ENCODE measurements at regions not wholly inside any gene's neighbourhood (a gene's known extent, or its start where the extent isn't known, plus 50 kb on each side); places are given as distances from the start of the nearest gene placed in this dataset.

DNA sequence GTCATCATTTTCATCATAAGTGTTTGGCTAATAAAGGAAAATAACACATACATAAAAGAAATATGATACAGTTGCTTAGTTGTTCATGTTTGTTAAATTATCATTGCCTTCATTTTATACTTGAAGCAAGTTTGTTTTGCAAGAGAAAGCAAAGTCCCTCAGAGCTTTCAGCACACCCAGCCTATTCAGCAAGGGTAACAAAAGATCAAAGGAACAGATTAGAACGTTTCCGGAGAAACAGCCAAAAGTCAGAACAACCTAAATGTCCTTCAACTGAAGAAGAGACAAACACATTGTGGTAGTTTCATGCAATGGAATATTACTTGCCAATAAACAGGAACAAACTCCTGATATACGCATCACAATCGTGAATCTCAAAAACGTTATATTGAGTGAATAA is 380.7 kb downstream of the MZT1 start:
- no peaks in the 10 kb centered on the region for H3K4me1 ChIP-seq (ENCODE audit: control insufficient read depth in 2 of 2, insufficient read depth in 2 of 2, low read length in 2 of 2)
- intact Hi-C loops (cut with micrococcal nuclease) = no loop called here
- POLR2A ChIA-PET = no interaction called here

DNA sequence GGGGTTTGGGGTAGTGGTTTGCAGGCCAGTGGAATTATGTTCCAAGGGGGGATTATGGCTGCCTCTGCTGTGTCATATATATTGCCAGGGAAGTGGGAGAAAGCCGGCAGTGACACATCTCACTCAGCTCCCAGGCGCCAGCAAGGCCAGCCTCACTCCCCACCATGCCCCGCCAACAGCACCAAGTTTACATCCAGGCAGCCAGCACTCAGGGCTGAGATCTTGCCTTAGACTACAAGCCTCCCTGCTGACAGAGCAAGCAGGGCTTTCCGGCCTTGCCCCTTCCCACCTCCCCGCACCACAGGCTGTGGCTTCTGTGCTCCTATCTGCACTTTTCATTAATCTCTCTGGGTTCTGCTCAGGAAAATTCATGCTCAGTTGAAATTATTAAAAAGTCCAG is 385.1 kb downstream of the MZT1 start:
- DNase-seq = no peak
- Histone ChIP-seq H3K4me3 (ENCODE audit: low read length) (no peak overlapping the region), H3K4me1 (ENCODE audit: control insufficient read depth in 2 of 2, insufficient read depth in 2 of 2, low read length in 2 of 2) (no peaks in the 10 kb centered on the region), H3K27ac (ENCODE audit: low read depth, low read length) (no peak overlapping the region), H3K9me3 (ENCODE audit: control insufficient read depth in 2 of 3, low read length in 3 of 3) (no peaks in the 10 kb centered on the region), H3K27me3 (ENCODE audit: control insufficient read depth in 2 of 2, insufficient read depth in 2 of 2, low read length in 2 of 2) (no peaks in the 10 kb centered on the region), H3K36me3 (ENCODE audit: control insufficient read depth in 2 of 3, insufficient read depth in 3 of 3, low read length in 3 of 3) (no peaks in the 10 kb centered on the region)
- ChIA-PET CTCF (no interaction called here), POLR2A (no interaction called here)
- no peak for ATAC-seq
- intact Hi-C loops (cut with micrococcal nuclease) = no loop called here
- Mint-ChIP-seq H3K27ac (no peak overlapping the region), H3K36me3 (peaks cover 0 to 3% (median 0%) of the 10 kb centered on the region in 5 donors), H3K4me3 (no peak overlapping the region), H3K4me1 (no peaks in the 10 kb centered on the region), H3K27me3 (no peaks in the 10 kb centered on the region), H3K9me3 (peaks cover 0 to 15% (median 4%) of the 10 kb centered on the region in 11 donors)

More for the DNA sequence above, 380.7 kb downstream of the MZT1 start:
- Mint-ChIP-seq H3K27me3 (no peaks in the 10 kb centered on the region), H3K9me3 (peaks cover 0 to 10% (median 3%) of the 10 kb centered on the region in 11 donors), H3K4me1 (no peaks in the 10 kb centered on the region), H3K36me3 (peaks cover 0 to 3% (median 0%) of the 10 kb centered on the region in 5 donors), H3K4me3 (no peak overlapping the region), H3K27ac (no peak overlapping the region)
- Histone ChIP-seq H3K27me3 (ENCODE audit: control insufficient read depth in 2 of 2, insufficient read depth in 2 of 2, low read length in 2 of 2) (no peaks in the 10 kb centered on the region), H3K9me3 (ENCODE audit: control insufficient read depth in 2 of 3, low read length in 3 of 3) (no peaks in the 10 kb centered on the region), H3K4me3 (ENCODE audit: low read length) (no peak overlapping the region), H3K36me3 (ENCODE audit: control insufficient read depth in 2 of 3, insufficient read depth in 3 of 3, low read length in 3 of 3) (no peaks in the 10 kb centered on the region), H3K27ac (ENCODE audit: low read depth, low read length) (no peak overlapping the region)
- CTCF ChIA-PET = no interaction called here
- ATAC-seq (no peak), DNase-seq (no peak)

DNA sequence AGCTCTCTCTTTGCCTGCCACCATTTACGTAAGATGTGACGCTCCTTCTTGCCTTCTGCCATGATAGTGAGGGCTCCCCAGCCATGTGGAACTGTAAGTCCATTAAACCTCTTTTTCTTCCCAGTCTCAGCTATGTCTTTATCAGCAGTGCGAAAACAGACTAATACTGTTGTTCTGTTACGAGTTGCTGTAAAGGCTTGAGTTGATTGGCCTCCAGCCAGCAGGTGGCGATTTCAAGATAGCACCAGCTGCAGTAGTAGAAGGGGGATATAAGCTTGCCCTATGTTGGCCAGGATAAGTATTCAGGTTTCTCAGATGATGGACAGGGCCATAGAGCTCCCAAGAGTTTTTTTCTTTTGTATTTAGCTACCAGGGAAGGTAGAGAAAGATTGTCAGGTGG is 385.5 kb downstream of the MZT1 start:
- H3K4me3 ChIP-seq (ENCODE audit: low read length) = no peak overlapping the region
- DNase-seq (no peak), ATAC-seq (no peak)
- ChIA-PET CTCF (no interaction called here), POLR2A (no interaction called here)
- Mint-ChIP-seq H3K27ac (no peak overlapping the region), H3K9me3 (peaks cover 0 to 15% (median 4%) of the 10 kb centered on the region in 11 donors), H3K27me3 (no peaks in the 10 kb centered on the region), H3K4me3 (no peak overlapping the region), H3K4me1 (no peaks in the 10 kb centered on the region), H3K36me3 (peaks cover 0 to 3% (median 0%) of the 10 kb centered on the region in 5 donors)
- H3K36me3 ChIP-seq (ENCODE audit: control insufficient read depth in 2 of 3, insufficient read depth in 3 of 3, low read length in 3 of 3) = no peaks in the 10 kb centered on the region
- H3K9me3 ChIP-seq (ENCODE audit: control insufficient read depth in 2 of 3, low read length in 3 of 3) = no peaks in the 10 kb centered on the region
- H3K27me3 ChIP-seq (ENCODE audit: control insufficient read depth in 2 of 2, insufficient read depth in 2 of 2, low read length in 2 of 2) = no peaks in the 10 kb centered on the region
- H3K27ac ChIP-seq (ENCODE audit: low read depth, low read length) = no peak overlapping the region
- H3K4me1 ChIP-seq (ENCODE audit: control insufficient read depth in 2 of 2, insufficient read depth in 2 of 2, low read length in 2 of 2) = no peaks in the 10 kb centered on the region
- intact Hi-C loops (cut with micrococcal nuclease) = no loop called here

DNA sequence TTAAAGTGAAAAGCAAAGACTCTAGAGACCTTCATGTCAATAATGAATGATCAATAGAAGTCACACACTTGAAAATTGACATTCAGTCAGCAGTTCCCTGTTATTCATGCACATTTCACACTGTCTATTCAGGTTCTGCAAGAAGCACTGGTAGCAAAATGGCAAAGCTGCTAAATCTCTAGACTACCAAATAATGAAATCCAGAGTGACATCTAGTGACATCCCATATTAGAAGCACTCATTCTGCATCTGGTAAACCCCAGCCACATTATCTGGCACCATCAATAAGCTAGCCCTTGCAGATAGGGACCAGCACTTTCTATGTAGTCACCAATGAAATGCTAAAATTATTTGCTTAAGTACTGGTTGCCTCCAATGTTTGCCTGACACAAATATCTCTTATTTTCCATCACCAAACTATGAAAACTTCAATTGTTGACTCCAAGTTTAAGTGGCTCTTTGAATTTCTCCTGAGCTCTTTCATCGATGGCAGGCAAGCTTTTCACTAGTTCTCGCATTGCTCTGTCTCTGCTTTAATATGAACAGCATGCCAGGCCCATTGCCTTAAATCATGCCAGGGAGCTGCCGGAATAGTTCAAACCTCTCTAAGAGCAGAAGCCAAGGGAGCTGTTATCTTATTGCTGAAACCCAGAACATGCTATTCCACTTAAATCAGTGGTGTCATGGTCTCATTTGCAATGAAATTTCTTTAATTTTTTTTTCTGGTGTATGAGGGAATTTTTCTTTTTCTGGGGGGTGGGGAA is 409.9 kb downstream of the MZT1 start:
- ChIA-PET POLR2A (no interaction called here), CTCF (no interaction called here)
- H3K27ac Mint-ChIP-seq = no peak overlapping the region
- Histone ChIP-seq H3K4me3 (ENCODE audit: low read length) (no peak overlapping the region), H3K27me3 (ENCODE audit: control insufficient read depth in 2 of 2, insufficient read depth in 2 of 2, low read length in 2 of 2) (no peaks in the 10 kb centered on the region), H3K36me3 (ENCODE audit: control insufficient read depth in 2 of 3, insufficient read depth in 3 of 3, low read length in 3 of 3) (no peaks in the 10 kb centered on the region), H3K4me1 (ENCODE audit: control insufficient read depth in 2 of 2, insufficient read depth in 2 of 2, low read length in 2 of 2) (no peaks in the 10 kb centered on the region), H3K27ac (ENCODE audit: low read depth, low read length) (no peak overlapping the region), H3K9me3 (ENCODE audit: control insufficient read depth in 2 of 3, low read length in 3 of 3) (no peaks in the 10 kb centered on the region)
- ATAC-seq (no peak), DNase-seq (no peak)
- no peaks in the 10 kb centered on the region for H3K36me3 Mint-ChIP-seq
- intact Hi-C loops (cut with micrococcal nuclease) = no loop called here
- no peak overlapping the region for H3K4me3 Mint-ChIP-seq
- no peaks in the 10 kb centered on the region for H3K4me1 Mint-ChIP-seq
- H3K27me3 Mint-ChIP-seq = peaks cover 0 to 4% (median 0%) of the 10 kb centered on the region in 5 donors
- peaks cover 0 to 9% (median 0%) of the 10 kb centered on the region in 11 donors for H3K9me3 Mint-ChIP-seq

DNA sequence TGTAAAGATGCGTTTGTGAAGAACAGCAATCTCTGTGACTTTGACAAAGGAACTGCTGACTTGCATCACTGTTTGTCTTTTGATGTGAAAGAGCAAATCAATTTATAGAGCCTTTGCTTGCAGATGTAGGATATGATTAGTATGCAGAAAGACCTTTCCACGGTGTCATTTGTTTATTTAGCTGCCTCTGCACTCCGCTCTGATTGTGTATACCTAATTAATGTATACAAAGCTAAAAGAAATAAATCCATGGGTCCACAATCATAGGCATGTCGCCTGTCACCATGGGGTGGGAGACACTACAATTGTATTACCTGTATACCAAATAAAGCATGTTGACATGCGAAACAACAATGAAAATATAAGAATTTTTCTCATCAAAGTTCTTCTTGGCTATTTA is 410.7 kb downstream of the MZT1 start:
- no peak for ATAC-seq
- Histone ChIP-seq H3K9me3 (ENCODE audit: control insufficient read depth in 2 of 3, low read length in 3 of 3) (no peaks in the 10 kb centered on the region), H3K27ac (ENCODE audit: low read depth, low read length) (no peak overlapping the region), H3K4me3 (ENCODE audit: low read length) (no peak overlapping the region), H3K27me3 (ENCODE audit: control insufficient read depth in 2 of 2, insufficient read depth in 2 of 2, low read length in 2 of 2) (no peaks in the 10 kb centered on the region), H3K4me1 (ENCODE audit: control insufficient read depth in 2 of 2, insufficient read depth in 2 of 2, low read length in 2 of 2) (no peaks in the 10 kb centered on the region), H3K36me3 (ENCODE audit: control insufficient read depth in 2 of 3, insufficient read depth in 3 of 3, low read length in 3 of 3) (no peaks in the 10 kb centered on the region)
- DNase-seq = no peak
- intact Hi-C loops (cut with micrococcal nuclease) = no loop called here
- Mint-ChIP-seq H3K27ac (no peak overlapping the region), H3K4me1 (no peaks in the 10 kb centered on the region), H3K9me3 (peaks cover 0 to 9% (median 0%) of the 10 kb centered on the region in 11 donors), H3K4me3 (no peak overlapping the region), H3K27me3 (peaks cover 0 to 4% (median 0%) of the 10 kb centered on the region in 5 donors), H3K36me3 (no peaks in the 10 kb centered on the region)
- CTCF ChIA-PET = no interaction called here
- POLR2A ChIA-PET = no interaction called here

DNA sequence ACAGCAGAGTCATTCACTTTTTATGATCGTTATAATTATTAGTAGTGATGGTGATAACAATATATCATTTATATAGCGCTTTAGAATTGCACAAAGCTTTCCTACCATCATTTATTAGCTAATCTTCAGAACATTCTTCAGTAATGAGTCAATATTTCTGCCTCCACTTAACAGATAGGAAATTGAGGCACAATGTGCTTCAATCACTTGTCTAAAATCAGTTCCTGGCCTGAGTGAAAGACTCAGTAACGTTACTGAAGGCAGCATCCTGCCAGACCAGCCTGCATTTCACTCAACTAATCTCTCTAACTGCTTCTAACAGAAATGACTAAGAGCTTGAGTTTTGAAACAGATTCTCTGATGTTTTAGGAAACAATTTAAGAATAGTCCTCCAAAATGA is 412.1 kb downstream of the MZT1 start:
- H3K27me3 Mint-ChIP-seq = peaks cover 0 to 4% (median 0%) of the 10 kb centered on the region in 5 donors
- DNase-seq = no peak
- no peak overlapping the region for H3K27ac Mint-ChIP-seq
- CTCF ChIA-PET = no interaction called here
- no peak for ATAC-seq
- H3K36me3 Mint-ChIP-seq = no peaks in the 10 kb centered on the region
- no peaks in the 10 kb centered on the region for H3K27me3 ChIP-seq (ENCODE audit: control insufficient read depth in 2 of 2, insufficient read depth in 2 of 2, low read length in 2 of 2)
- H3K9me3 ChIP-seq (ENCODE audit: control insufficient read depth in 2 of 3, low read length in 3 of 3) = no peaks in the 10 kb centered on the region
- intact Hi-C loops (cut with micrococcal nuclease) = no loop called here
- H3K36me3 ChIP-seq (ENCODE audit: control insufficient read depth in 2 of 3, insufficient read depth in 3 of 3, low read length in 3 of 3) = no peaks in the 10 kb centered on the region
- POLR2A ChIA-PET = no interaction called here
- peaks cover 0 to 9% (median 0%) of the 10 kb centered on the region in 11 donors for H3K9me3 Mint-ChIP-seq
- no peaks in the 10 kb centered on the region for H3K4me1 ChIP-seq (ENCODE audit: control insufficient read depth in 2 of 2, insufficient read depth in 2 of 2, low read length in 2 of 2)
- H3K27ac ChIP-seq (ENCODE audit: low read depth, low read length) = no peak overlapping the region
- H3K4me3 Mint-ChIP-seq = no peak overlapping the region
- no peak overlapping the region for H3K4me3 ChIP-seq (ENCODE audit: low read length)
- no peaks in the 10 kb centered on the region for H3K4me1 Mint-ChIP-seq

DNA sequence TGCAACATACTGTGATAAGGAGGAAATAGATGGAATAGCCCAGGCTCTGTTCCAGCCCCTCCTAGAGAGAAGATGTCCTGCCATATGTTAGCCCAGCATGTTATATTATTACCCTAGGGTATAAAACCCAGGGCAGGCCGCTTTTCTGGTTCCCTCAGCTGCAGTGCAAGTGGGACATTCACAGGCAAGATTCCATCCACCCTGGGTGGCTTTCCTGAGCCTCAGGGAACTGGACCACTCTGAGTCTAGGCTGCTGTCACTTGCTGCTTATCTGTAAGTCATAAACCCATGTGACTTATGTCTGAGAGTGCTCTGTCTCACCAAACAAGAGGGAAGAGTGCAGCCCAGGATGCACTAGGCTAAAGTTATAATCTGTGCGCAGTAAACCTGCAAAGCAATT is 413.2 kb downstream of the MZT1 start:
- intact Hi-C loops (cut with micrococcal nuclease) = no loop called here
- ATAC-seq (no peak), DNase-seq (no peak)
- Mint-ChIP-seq H3K9me3 (peaks cover 0 to 6% (median 0%) of the 10 kb centered on the region in 11 donors), H3K4me3 (no peak overlapping the region), H3K27ac (no peak overlapping the region), H3K27me3 (peaks cover 0 to 4% (median 0%) of the 10 kb centered on the region in 5 donors), H3K36me3 (no peaks in the 10 kb centered on the region), H3K4me1 (no peaks in the 10 kb centered on the region)
- ChIA-PET POLR2A (no interaction called here), CTCF (no interaction called here)
- Histone ChIP-seq H3K27me3 (ENCODE audit: control insufficient read depth in 2 of 2, insufficient read depth in 2 of 2, low read length in 2 of 2) (no peaks in the 10 kb centered on the region), H3K36me3 (ENCODE audit: control insufficient read depth in 2 of 3, insufficient read depth in 3 of 3, low read length in 3 of 3) (no peaks in the 10 kb centered on the region), H3K27ac (ENCODE audit: low read depth, low read length) (no peak overlapping the region), H3K9me3 (ENCODE audit: control insufficient read depth in 2 of 3, low read length in 3 of 3) (no peaks in the 10 kb centered on the region), H3K4me3 (ENCODE audit: low read length) (no peak overlapping the region), H3K4me1 (ENCODE audit: control insufficient read depth in 2 of 2, insufficient read depth in 2 of 2, low read length in 2 of 2) (no peaks in the 10 kb centered on the region)

Data from naive thymus-derived CD4-positive, alpha-beta T cell (primary cell).